ENCODE measurements at regions not wholly inside any gene's neighbourhood (a gene's known extent, or its start where the extent isn't known, plus 50 kb on each side); places are given as distances from the start of the nearest gene placed in this dataset.

- TF ChIP-seq POLR2A (IDR thresholded peaks at IDR 0.05; ENCODE audit: low read depth, low read length) (no peak), POLR2AphosphoS5 (IDR thresholded peaks at IDR 0.05; ENCODE audit: low read depth, low read length) (no peak), TAF1 (IDR thresholded peaks at IDR 0.05; ENCODE audit: borderline replicate concordance, low read depth, low read length) (no peak)
Measured at GRCh38 chr1:11397151-11397901, 81.6 kb upstream of the DISP3 start.

Data from GM12892 (cell line).